ENCODE measurements at regions not wholly inside any gene's neighbourhood (a gene's known extent, or its start where the extent isn't known, plus 50 kb on each side); places are given as distances from the start of the nearest gene placed in this dataset.

DNA sequence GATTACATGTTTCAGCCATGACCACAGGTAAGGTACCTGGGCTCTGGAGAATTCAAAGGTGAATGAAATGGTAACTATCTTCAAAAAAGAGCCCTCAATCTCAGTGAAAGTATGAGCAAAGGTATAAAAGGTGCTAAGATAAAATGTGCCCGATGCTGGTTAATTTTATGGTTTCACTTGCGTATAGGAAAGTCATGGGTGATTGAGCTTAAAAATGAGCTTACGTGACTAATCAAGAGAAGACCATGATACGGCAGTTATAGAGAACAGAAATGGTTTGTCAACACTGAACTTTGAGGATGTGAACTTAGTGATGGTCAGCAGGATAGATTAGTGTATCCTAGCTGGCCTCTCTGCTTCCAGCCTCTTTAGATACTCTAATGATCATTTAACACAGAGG, 320.1 kb downstream of the DEPDC1B start:
- ATAC-seq (no peak), DNase-seq (ENCODE audit: low spot score in 2 of 2) (no peak)
- Mint-ChIP-seq H3K27ac (no peak overlapping the region), H3K9me3 (peaks cover 10 to 12% of the 10 kb centered on the region in 2 donors), H3K36me3 (no peaks in the 10 kb centered on the region)

DNA sequence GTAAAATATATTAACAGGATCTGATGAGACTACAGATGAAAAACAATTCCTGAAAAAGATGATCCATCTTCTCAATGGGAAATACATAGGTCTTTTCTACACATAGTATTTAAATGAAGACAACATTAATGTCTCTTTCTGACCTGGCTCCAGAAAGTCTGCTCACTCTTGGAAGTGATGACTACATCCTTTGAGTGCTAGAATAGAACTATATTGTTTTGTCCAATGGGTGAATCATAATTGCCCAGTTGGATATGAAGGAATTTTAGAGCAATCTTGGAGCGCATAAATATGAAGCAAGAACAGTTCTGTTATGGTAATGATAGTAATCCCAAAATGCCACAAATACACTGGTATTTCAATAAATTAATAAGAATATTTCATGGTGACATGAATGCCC, 322.1 kb downstream of the DEPDC1B start:
- ATAC-seq, result no peak
- peaks cover 6 to 10% of the 10 kb centered on the region in 2 donors for H3K9me3 Mint-ChIP-seq
- DNase-seq (ENCODE audit: low spot score in 2 of 2), result no peak
- H3K27ac Mint-ChIP-seq, result no peak overlapping the region
- H3K36me3 Mint-ChIP-seq, result no peaks in the 10 kb centered on the region

DNA sequence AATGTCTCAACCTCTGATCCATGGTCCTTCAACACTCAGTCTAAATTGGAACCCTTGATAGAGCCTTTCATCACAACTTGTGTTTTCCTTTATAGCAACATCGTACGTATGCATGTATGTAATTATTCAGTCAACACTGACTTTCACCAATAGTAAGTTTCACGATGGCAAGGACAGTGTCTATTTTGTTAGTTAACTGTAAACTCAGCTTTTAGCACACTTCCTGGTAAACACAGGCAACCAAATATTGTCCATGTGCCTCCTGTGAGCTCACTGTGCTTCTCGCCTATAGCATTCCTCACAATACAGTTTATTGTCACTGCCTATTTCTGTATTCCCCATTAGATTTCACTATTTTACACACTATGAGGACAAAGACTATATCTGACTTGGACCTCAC, 323.1 kb downstream of the DEPDC1B start:
- H3K36me3 Mint-ChIP-seq, result no peaks in the 10 kb centered on the region
- ATAC-seq (no peak), DNase-seq (ENCODE audit: low spot score in 2 of 2) (no peak)
- no peak overlapping the region for H3K27ac Mint-ChIP-seq
- H3K9me3 Mint-ChIP-seq, result peaks cover 6 to 14% of the 10 kb centered on the region in 2 donors

- H3K36me3 Mint-ChIP-seq, result no peaks in the 10 kb centered on the region
- ATAC-seq (no peak), DNase-seq (ENCODE audit: low spot score in 2 of 2) (no peak)
- H3K9me3 Mint-ChIP-seq, result peaks cover 6 to 14% of the 10 kb centered on the region in 2 donors
- H3K27ac Mint-ChIP-seq, result no peak overlapping the region
Measured at GRCh38 chr5:60374409-60374808, 325.6 kb downstream of the DEPDC1B start.

DNA sequence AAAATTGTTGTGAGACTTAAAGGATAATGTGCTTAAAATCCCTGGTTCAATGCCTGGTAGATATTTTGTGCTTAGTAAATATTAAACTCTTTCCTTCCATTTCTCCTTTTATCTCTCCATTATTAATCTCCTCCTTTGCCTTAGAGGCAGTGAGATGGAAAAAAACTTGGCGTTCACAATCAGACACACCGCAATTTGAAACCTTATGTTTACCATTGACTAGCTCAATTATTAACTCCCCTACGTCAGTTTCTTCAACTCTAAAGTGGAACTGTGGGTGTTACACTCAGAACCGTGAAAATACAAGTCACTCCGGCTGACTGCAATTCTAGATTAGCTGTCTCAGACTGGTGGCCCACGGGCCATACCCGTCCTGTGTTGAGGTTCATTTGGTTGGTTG, 327.2 kb downstream of the DEPDC1B start:
- peaks cover 8 to 10% of the 10 kb centered on the region in 2 donors for H3K9me3 Mint-ChIP-seq

DNA sequence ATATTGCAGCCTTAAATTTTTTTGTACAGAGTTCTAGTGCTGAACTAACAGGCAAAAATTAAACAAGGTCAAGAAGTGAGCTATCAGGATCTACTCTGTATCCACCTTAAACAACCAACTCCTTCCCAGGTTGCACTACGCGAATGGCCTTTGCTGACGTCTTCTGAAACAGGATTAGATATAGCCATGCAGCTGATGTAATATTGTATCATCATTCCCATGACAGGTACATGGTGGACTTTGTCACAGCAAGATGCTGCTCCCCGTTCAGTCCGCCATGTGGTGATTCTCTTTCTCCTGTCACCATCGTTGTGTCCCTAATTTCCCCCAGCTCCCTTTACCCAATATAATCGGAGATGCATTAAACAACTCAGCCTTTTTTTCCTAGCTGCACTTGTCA, 328.9 kb downstream of the DEPDC1B start:
- no peak for ATAC-seq
- no peak for DNase-seq (ENCODE audit: low spot score in 2 of 2)
- peaks cover 4% of the 10 kb centered on the region in 2 donors for H3K9me3 Mint-ChIP-seq
- no peak overlapping the region for H3K27ac Mint-ChIP-seq
- no peaks in the 10 kb centered on the region for H3K36me3 Mint-ChIP-seq

More for the DNA sequence above, 327.2 kb downstream of the DEPDC1B start:
- no peak for DNase-seq (ENCODE audit: low spot score in 2 of 2)
- no peak for ATAC-seq
- H3K27ac Mint-ChIP-seq, result no peak overlapping the region
- H3K36me3 Mint-ChIP-seq, result no peaks in the 10 kb centered on the region

DNA sequence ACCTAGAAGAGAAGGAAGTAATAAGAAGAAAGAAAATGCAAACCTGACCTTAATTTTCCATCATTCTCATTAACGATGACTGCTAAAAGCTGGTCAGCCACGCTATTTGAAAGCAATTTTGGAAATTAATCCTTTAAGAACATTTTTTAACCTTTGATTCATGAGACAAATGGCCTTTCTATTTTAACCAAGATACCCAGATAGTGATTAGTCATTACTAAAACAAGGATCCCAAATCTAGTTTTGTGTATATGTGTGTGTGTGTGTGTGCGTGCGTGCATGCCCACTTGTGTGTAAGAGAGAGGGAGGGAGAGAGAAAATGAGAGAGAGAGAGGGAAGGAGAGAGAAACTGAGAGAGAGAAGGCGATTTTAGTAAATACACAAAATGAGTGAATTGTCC, 329.5 kb downstream of the DEPDC1B start:
- Mint-ChIP-seq H3K36me3 (no peaks in the 10 kb centered on the region), H3K27ac (no peak overlapping the region), H3K9me3 (peaks cover 4% of the 10 kb centered on the region in 2 donors)
- ATAC-seq (no peak), DNase-seq (ENCODE audit: low spot score in 2 of 2) (no peak)

- no peak overlapping the region for H3K27ac Mint-ChIP-seq
- H3K9me3 Mint-ChIP-seq, result peaks cover 4% of the 10 kb centered on the region in 2 donors
- no peaks in the 10 kb centered on the region for H3K36me3 Mint-ChIP-seq
- ATAC-seq (no peak), DNase-seq (ENCODE audit: low spot score in 2 of 2) (no peak)
Measured at GRCh38 chr5:60369391-60369790, 330.6 kb downstream of the DEPDC1B start.

GRCh38 chr5:60368100-60368499, 331.9 kb downstream of the DEPDC1B start:
- no peak overlapping the region for H3K27ac Mint-ChIP-seq
- ATAC-seq, result no peak

DNA sequence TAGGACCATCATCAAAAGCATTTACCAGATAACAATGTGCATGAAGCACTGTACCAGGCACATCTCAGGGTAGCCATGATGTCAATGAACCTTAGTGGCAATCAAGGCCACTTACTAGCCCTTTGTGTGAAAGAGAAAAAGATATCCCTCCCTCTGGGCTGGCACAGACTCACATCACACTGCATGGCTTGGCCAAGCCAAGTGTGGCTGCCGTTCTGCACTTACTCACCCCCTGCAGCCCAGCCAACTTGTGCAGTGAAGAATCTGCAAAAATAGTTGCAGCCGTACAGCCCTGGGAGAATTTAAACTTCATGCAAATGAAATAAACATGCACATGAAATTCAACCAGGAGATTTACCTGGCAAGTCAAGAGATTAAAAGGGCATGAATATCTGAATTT, 333.5 kb downstream of the DEPDC1B start:
- ATAC-seq, result no peak
- peaks cover 0 to 4% of the 10 kb centered on the region in 2 donors for H3K9me3 Mint-ChIP-seq
- no peak overlapping the region for H3K27ac Mint-ChIP-seq
- H3K36me3 Mint-ChIP-seq, result no peaks in the 10 kb centered on the region
- DNase-seq (ENCODE audit: low spot score in 2 of 2), result no peak

More at GRCh38 chr5:60368100-60368499, 331.9 kb downstream of the DEPDC1B start:
- no peaks in the 10 kb centered on the region for H3K36me3 Mint-ChIP-seq
- no peak for DNase-seq (ENCODE audit: low spot score in 2 of 2)
- H3K9me3 Mint-ChIP-seq, result peaks cover 4% of the 10 kb centered on the region in 2 donors

DNA sequence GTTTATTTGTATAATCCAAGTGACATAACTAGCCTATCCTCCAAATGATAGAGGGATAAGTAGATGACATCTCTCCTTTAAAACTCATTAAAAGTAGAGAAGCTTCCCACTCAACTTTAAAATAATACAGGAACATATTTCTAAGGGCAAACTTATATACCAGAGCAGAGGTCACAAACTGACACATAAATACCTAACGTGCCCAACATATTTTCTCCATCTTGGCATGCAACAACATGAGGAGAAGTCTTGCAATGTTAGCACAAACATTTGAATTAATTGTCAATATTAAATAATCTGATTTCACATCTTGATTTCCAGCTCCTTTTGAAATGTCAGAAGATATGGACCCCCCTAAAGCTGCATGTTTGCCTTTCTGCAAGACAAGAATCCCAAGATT, 335.0 kb downstream of the DEPDC1B start:
- DNase-seq (ENCODE audit: low spot score in 2 of 2) (no peak), ATAC-seq (no peak)
- Mint-ChIP-seq H3K27ac (no peak overlapping the region), H3K36me3 (no peaks in the 10 kb centered on the region), H3K9me3 (peaks cover 0 to 4% of the 10 kb centered on the region in 2 donors)

GRCh38 chr5:60362158-60362557, 337.8 kb downstream of the DEPDC1B start:
- no peaks in the 10 kb centered on the region for H3K36me3 Mint-ChIP-seq
- DNase-seq (ENCODE audit: low spot score in 2 of 2) (no peak), ATAC-seq (no peak)
- H3K27ac Mint-ChIP-seq, result no peak overlapping the region
- H3K9me3 Mint-ChIP-seq, result peaks cover 3 to 4% of the 10 kb centered on the region in 2 donors

GRCh38 chr5:60360355-60360754, 339.6 kb downstream of the DEPDC1B start:
- Mint-ChIP-seq H3K27ac (no peak overlapping the region), H3K9me3 (peaks cover 3 to 4% of the 10 kb centered on the region in 2 donors), H3K36me3 (no peaks in the 10 kb centered on the region)
- ATAC-seq (no peak), DNase-seq (ENCODE audit: low spot score in 2 of 2) (no peak)

DNA sequence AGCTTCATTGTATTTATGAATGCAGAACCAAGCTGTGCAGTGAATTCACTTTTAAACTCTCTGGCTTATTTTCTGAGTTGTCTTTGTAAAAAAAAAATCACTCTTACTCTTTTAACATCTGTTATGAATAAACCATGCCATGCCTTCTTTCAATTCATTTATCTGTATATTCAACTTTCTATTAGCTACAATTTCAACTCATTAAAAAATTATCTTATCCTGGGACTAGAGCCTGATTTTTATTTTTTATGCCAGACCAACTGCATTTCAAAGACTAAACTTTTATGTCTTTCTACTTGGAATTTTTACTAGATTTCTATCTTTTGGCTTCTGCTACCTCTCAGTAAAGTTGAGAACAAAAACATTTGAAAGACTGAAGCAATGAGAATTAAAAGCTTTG, 342.7 kb downstream of the DEPDC1B start:
- H3K9me3 Mint-ChIP-seq, result peaks cover 4 to 7% of the 10 kb centered on the region in 2 donors
- H3K27ac Mint-ChIP-seq, result no peak overlapping the region
- DNase-seq (ENCODE audit: low spot score in 2 of 2), result no peak
- ATAC-seq, result no peak
- H3K36me3 Mint-ChIP-seq, result no peaks in the 10 kb centered on the region

DNA sequence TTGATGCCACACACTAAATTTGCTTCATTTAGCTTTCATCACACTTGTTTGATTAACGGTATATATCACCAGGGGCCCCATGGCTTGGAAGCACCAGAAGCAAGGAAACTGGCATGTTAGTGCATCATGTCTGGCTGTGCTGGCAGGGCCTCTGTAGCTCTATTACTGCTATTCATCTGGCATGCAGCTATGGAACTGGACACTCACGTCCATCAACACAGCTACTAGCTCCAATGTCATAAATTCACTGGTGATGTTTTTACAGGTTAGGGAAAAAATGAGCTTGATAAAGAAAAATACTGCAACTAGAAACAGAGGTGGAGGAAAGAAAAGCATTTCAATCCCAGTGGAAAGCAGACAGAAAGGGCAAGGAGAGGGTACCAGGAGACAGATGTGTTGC, 343.2 kb downstream of the DEPDC1B start:
- H3K36me3 Mint-ChIP-seq, result no peaks in the 10 kb centered on the region
- no peak overlapping the region for H3K27ac Mint-ChIP-seq
- DNase-seq (ENCODE audit: low spot score in 2 of 2) (no peak), ATAC-seq (no peak)
- peaks cover 4 to 7% of the 10 kb centered on the region in 2 donors for H3K9me3 Mint-ChIP-seq

GRCh38 chr5:60355181-60355580, 344.8 kb downstream of the DEPDC1B start:
- H3K27ac Mint-ChIP-seq, result no peak overlapping the region
- ATAC-seq (no peak), DNase-seq (ENCODE audit: low spot score in 2 of 2) (no peak)
- peaks cover 4 to 7% of the 10 kb centered on the region in 2 donors for H3K9me3 Mint-ChIP-seq
- H3K36me3 Mint-ChIP-seq, result no peaks in the 10 kb centered on the region

DNA sequence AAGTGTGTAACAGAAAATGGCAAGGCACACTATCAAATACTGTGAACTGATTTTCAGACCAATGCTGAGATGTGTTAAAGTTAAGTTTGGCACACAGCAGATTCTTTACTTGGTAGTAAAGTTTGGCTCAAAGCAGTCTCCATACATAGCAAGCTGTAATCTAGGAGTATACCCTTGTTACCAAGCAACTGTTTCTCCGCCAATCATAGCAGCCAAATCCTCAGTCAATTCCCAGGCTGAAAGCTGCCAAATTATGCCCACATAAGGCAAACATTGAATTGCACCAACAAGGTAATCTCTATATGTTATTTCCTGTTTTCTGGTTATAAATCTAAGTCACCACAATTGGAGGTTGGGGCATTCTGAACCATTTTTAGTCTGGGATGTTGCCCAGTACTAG, 345.7 kb downstream of the DEPDC1B start:
- DNase-seq (ENCODE audit: low spot score in 2 of 2) (no peak), ATAC-seq (no peak)
- Mint-ChIP-seq H3K36me3 (no peaks in the 10 kb centered on the region), H3K27ac (no peak overlapping the region), H3K9me3 (peaks cover 0 to 4% of the 10 kb centered on the region in 2 donors)

DNA sequence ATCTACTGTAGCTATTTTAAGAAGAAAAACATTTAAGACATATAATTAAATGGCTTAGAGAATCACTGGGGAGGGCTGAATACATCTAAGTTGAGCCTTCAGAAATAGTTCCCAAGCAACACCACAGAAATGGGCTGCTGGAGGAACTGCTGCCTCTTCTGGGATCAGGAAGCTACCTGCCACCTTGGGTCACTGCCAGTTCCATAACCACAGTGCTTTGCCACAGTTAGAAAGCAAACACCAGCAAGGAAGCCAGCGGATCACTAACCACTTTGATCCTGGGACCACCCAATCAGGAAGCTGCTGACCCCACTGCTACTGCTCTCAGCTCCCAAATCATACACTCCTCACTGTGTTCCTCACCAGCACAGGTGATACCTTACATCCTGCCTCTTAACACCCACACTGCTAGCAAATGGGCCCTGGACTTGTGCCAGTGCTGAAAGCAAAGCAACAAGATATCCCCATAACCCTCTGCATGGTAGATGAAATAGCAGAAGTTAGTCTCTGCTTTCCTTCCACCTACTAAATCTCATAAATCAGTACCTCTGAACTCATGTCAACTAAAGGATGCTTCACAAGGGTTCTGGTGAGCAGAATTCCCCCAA, 346.9 kb downstream of the DEPDC1B start:
- ATAC-seq (no peak), DNase-seq (ENCODE audit: low spot score in 2 of 2) (no peak)
- Mint-ChIP-seq H3K27ac (no peak overlapping the region), H3K36me3 (no peaks in the 10 kb centered on the region), H3K9me3 (peaks cover 0 to 4% of the 10 kb centered on the region in 2 donors)
